ENCODE measurements at regions not wholly inside any gene's neighbourhood (a gene's known extent, or its start where the extent isn't known, plus 50 kb on each side); places are given as distances from the start of the nearest gene placed in this dataset.
"Not testable (repeated sequence)": the region's sequence is repeated elsewhere in the genome, so short reads cannot be mapped to it uniquely, and the experiment has no call there.

- no peak for DNase-seq (ENCODE audit: low spot score)
These were observed 158.2 kb downstream of the C4orf33 start for GRCh38 chr4:129254126-129254525.

DNA sequence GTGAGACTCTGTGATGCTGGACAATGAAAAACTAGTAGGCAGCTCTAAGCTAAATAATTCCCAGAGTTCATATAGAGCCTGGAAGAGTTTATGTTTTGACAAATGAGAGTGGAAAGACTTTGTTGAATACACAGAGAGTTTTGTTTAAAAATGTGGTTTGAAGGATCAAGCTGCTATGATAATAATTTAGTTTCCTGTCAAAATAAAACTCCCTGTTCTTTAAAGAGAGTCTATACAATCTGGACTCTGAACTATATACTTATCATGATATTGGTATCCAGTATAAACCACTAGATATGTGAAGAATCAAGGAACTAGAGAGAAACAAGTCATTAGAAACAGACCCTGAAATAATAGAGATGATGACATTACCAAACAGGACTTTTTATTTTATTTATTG, 158.6 kb downstream of the C4orf33 start:
- no peak for DNase-seq (ENCODE audit: low spot score)

DNA sequence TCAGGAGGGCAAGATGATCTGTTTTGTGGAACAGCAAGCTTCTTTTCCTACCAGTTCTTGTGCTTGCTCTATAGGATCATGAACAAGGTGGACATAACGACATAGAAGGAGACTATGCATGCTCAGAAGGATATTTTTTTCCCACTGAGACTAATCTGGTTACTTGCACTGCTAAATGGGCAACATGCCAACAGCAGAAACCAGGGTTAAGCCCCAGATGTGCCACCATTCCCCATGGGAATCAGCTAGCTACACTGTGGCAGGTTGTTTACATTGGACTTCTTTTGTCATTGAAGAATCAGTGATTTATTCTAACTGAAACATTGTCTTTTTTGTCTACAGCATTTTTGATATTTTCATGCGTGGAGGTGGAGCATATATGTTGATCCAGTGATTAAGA, 165.6 kb downstream of the C4orf33 start:
- DNase-seq (ENCODE audit: low spot score) = no peak

GRCh38 chr4:129264008-129264657, 168.2 kb downstream of the C4orf33 start:
- DNase-seq (ENCODE audit: low spot score) = peak; percentile 6

DNA sequence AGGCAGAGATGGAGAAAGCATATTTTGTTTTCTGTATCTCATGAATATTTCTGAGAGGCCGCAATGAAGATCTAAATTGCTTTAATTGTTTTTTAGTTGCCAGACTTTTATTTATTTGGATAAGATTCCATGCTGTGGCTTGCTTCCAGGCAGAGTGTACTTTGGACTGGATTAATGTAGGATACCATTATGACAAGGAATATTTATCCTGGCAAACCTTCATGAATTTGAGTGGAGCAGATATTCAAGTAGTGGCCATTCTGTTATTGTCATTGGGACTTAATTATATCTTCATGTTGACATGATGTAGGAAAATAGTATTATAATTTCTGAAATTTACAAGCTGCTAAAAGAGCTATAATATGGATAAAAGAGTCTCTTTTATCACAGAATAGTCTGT, 182.9 kb downstream of the C4orf33 start:
- DNase-seq (ENCODE audit: low spot score) = no peak

DNA sequence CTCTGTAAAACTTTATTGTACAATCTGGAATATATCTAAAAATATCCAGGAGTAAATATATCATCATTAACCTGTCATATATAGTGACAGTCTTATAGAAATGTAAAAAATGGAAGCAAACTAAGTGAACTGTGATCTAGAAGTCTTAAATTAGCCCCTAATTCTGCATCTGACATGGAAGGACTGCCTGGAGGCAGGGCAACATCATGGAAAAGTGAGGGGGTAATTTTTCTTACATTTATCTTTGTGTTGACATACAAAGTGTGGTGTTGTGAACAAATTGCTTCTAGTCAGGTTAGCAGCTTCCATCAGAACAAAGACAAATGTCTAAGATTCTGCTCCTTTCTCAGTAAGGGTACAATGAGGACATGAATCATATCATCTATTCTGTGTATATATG, 186.3 kb downstream of the C4orf33 start:
- DNase-seq (ENCODE audit: low spot score) = no peak

GRCh38 chr4:129292194-129292593, 196.2 kb downstream of the C4orf33 start:
- not testable (repeated sequence) for DNase-seq (ENCODE audit: low spot score)

- DNase-seq (ENCODE audit: low spot score) = no peak
These were observed 218.8 kb downstream of the C4orf33 start for GRCh38 chr4:129314781-129315180.

- DNase-seq (ENCODE audit: low spot score) = no peak
These were observed 227.0 kb downstream of the C4orf33 start for GRCh38 chr4:129322920-129323319.

DNA sequence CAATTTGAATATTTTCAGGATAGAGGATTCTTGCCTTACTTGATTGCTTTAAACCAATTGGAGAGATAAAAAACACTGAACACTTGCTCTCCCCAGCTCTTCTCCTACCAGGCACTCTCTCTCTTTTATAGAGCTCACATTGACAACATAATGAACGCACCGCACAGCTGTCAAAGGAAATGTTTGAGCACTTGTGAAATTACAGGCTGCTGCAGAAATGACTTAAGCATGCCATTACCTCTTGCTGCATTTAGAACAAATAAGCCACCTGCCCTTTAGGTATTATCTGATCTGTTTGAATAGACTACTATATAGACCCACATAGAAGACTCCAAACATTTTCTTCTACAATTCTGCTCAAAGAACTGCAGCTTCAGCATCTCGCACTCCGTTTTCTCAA, 227.7 kb downstream of the C4orf33 start:
- DNase-seq (ENCODE audit: low spot score) = no peak

GRCh38 chr4:129326571-129327460, 230.9 kb downstream of the C4orf33 start:
- DNase-seq (ENCODE audit: low spot score) = no peak

GRCh38 chr4:129327637-129328036, 231.7 kb downstream of the C4orf33 start:
- DNase-seq (ENCODE audit: low spot score) = no peak

DNA sequence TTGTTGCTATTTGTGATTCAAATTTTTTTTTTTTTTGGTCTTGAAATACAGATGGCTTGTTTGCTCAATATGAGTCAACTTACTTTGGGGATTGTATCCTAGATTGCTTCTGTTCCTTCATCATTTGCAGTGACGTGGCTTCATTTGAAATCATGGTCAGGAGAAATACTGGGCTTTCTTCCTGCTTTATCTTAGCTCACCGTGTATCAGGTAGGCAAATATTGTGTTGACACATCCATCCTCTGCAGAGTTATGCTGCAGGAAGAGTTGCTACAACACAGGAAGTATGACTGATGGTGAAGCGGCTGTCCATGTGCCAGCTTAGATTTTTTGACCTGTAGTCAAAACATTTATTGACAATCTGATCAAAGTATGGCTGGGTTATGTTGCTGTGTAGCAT, 232.2 kb downstream of the C4orf33 start:
- no peak for DNase-seq (ENCODE audit: low spot score)

- DNase-seq (ENCODE audit: low spot score) = no peak
These were observed 238.2 kb downstream of the C4orf33 start for GRCh38 chr4:129334136-129334535.

DNA sequence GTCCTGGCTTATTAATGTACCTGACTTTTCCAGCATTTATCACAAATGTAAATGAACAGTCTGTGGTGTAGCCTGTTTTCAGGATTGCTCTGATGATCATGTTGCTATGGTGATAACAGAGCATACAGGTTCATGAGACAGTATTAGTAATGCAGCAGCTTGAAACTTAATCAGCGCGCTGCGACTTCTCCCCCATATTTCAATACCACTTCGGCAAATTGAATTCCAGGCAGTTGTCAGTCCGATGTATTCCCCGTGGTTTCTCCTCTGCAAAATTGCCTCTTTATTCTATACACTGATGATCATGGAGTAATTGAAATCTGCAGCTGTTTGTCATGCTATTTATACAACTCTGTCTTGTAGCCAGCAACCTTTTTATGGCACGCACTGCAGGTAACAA, 239.3 kb downstream of the C4orf33 start:
- no peak for DNase-seq (ENCODE audit: low spot score)

DNA sequence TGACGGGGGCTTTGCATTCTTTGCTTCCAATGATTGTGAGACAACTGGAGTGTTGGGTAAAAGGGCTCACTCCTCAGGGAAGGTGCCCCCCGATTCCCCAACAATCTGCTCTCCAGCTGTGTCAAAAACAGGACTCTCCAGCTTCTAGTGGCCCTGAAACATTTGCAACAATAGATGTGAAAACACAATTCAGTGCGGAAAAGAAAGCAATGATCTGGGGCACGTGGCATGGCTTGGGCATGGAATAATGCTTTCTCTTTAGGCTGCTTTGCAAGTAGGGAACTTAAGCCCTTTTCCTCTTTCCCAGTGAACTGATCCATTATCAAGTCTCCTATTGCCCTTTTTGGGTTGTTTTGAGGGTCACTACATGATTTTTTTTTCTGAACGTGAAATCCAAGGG, 239.9 kb downstream of the C4orf33 start:
- no peak for DNase-seq (ENCODE audit: low spot score)

DNA sequence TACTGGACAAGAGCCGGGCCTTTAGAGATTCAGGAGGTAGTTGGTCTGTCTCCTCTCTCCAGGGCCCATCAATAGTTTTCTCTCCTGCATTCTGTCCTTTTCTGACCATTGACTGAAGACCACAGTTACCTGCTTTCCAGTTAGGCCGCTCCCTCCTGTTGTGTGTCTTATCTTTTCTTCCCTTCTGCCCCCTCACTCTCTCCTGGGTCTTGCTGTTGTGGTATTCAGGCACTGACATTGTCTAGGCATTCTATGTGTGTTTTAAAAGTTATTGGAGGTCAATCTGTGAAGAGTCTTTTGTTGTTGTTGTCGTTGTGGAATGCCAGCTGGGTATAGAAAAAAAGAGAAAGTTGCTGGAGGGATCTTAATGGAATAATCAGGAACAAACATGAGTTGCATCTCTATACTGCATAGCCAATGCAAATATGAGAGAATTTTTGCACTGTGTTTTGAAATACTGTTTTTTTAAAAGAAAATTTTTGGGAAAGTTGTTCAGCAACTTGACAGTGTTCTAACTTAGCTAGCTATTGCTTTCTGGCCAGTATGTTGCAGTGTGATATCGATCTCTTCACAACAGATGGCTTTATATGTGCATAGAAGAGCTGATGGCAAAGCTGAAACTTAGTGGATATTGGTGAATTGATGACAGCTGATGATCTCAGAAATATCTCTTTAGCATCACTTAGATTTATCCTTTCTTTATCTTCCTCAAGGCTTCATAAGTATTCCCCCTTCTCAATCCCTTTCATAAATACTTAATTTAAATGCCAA, 240.7 kb downstream of the C4orf33 start:
- no peak for DNase-seq (ENCODE audit: low spot score)

- no peak for DNase-seq (ENCODE audit: low spot score)
These were observed 241.3 kb downstream of the C4orf33 start for GRCh38 chr4:129337228-129337620.

GRCh38 chr4:129342819-129343408, 247.0 kb downstream of the C4orf33 start:
- no peak for DNase-seq (ENCODE audit: low spot score)

GRCh38 chr4:129344058-129344457, 248.1 kb downstream of the C4orf33 start:
- peak; percentile 45 for DNase-seq (ENCODE audit: low spot score)

DNA sequence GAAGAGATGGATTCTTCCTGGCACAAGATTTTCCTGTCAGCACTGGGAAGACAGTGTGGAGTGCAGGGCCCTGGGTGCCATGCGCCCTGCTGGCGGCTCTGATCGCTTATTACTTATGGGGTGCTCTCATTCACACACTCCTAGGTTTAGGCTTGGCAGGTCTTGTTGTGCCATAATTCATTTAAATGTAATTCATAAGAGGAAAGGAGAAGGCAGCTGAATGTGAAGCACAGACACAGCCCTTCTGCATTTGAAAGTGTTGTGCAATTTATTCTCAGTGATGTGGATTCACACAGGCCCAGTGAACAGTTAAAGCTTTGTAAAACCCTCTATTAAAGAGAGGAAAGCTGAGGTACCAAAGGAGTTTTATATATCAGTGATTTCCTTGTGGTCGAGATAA, 249.7 kb downstream of the C4orf33 start:
- no peak for DNase-seq (ENCODE audit: low spot score)

GRCh38 chr4:129346036-129346435, 250.1 kb downstream of the C4orf33 start:
- no peak for DNase-seq (ENCODE audit: low spot score)
